GM12891 (cell line): ENCODE measurements at regions not wholly inside any gene's neighbourhood (a gene's known extent, or its start where the extent isn't known, plus 50 kb on each side); places are given as distances from the start of the nearest gene placed in this dataset.

ENCODE experiments used
- POLR2A ChIP-seq: IDR thresholded peaks from 2 replicates; pipeline ENCODE4 v1.6.1; 2011; ENCODE audit warnings: low read depth, low read length, control low read depth
- POLR2AphosphoS5 ChIP-seq: IDR thresholded peaks from 2 replicates; pipeline ENCODE4 v1.6.1; 2011; ENCODE audit warnings: low read depth, low read length, control low read depth
- POU2F2 ChIP-seq: IDR thresholded peaks from 2 replicates; pipeline ENCODE4 v1.6.1; 2011; ENCODE audit warnings: low read depth, mild to moderate bottlenecking, control low read depth, low read length, moderate library complexity
- SPI1 ChIP-seq: IDR thresholded peaks from 2 replicates; pipeline ENCODE4 v1.6.1; 2011; ENCODE audit warnings: low read depth, low read length, control low read depth
- TAF1 ChIP-seq: IDR thresholded peaks from 2 replicates; pipeline ENCODE4 v1.6.1; 2011; ENCODE audit warnings: low read depth, low read length, control low read depth

DNA sequence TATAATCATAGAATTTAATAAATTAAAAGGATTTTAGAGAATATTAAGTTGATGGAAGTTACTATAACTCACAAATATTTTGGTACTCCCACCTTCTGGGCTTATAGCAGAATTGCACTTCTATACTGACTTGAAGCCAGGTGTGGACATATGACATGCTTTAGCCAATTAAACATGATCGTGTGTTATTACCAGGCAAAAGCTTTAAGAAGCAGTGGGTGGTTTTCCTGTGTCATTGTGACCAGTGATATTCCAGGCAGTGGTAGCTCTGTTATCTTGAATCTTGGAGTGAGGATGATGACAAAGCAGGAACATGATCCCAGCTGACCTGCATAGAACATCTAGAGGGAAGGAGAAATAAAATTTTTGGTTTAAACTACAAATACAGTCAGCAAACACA, 370.9 kb upstream of the ZEB2 start:
- TF ChIP-seq SPI1, result no peak
- no peak for TF ChIP-seq POLR2AphosphoS5
- no peak for TF ChIP-seq POLR2A
- TF ChIP-seq TAF1, result no peak
- no peak for TF ChIP-seq POU2F2
